Parathyroid adenoma (tissue), 2 donors: ENCODE measurements at regions not wholly inside any gene's neighbourhood (a gene's known extent, or its start where the extent isn't known, plus 50 kb on each side); places are given as distances from the start of the nearest gene placed in this dataset.

ENCODE experiments used
- H2AFZ ChIP-seq: fragments of 300-600 bp; sonication (generic); one replicate; pipeline ENCODE4 v1.7.0; 2017; ENCODE audit warnings: antibody characterized with exemption, mild to moderate bottlenecking
- H3K27ac ChIP-seq: fragments of 300-600 bp; sonication (generic); one replicate; pipeline ENCODE4 v1.7.0; 2017
- H3K27me3 ChIP-seq: fragments of 300-600 bp; sonication (generic); one replicate; pipeline ENCODE4 v1.7.0; 2017; ENCODE audit warnings: low read length; ENCODE audit not compliant: control insufficient read depth, insufficient read depth
- H3K36me3 ChIP-seq: fragments of 300-600 bp; sonication (generic); one replicate; pipeline ENCODE4 v1.7.0; 2017; ENCODE audit warnings: low read length; ENCODE audit not compliant: control insufficient read depth, insufficient read depth
- H3K4me1 ChIP-seq: fragments of 300-600 bp; sonication (generic); one replicate; pipeline ENCODE4 v1.7.0; 2017; ENCODE audit warnings: control low read depth
- H3K4me2 ChIP-seq: fragments of 300-600 bp; sonication (generic); one replicate; pipeline ENCODE4 v1.7.0; 2017; ENCODE audit warnings: low read length
- H3K4me3 ChIP-seq: fragments of 300-600 bp; sonication (generic); one replicate; pipeline ENCODE4 v1.7.0; 2017; ENCODE audit warnings: low read depth, low read length
- H3K79me2 ChIP-seq: fragments of 300-600 bp; sonication (generic); one replicate; pipeline ENCODE4 v1.7.0; 2017; ENCODE audit warnings: control low read depth
- H3K9ac ChIP-seq: fragments of 300-600 bp; sonication (generic); one replicate; pipeline ENCODE4 v1.7.0; 2017; ENCODE audit warnings: mild to moderate bottlenecking
- H3K9me3 ChIP-seq: fragments of 300-600 bp; sonication (generic); one replicate; pipeline ENCODE4 v1.7.0; 2017; ENCODE audit warnings: low read length; ENCODE audit not compliant: control insufficient read depth
- CTCF ChIP-seq: fragments of 300-600 bp; sonication (generic); IDR thresholded peaks from one replicate; pipeline ENCODE4 v1.7.0; 2017; ENCODE audit warnings: antibody characterized with exemption, mild to moderate bottlenecking
- donor health status: primary hyperparathyroidism.

GRCh38 chr7:121544238-121544637 is 148.1 kb upstream of the FAM3C start:
- no peaks in the 10 kb centered on the region for H3K36me3 ChIP-seq
- no peak overlapping the region for H3K27ac ChIP-seq
- TF ChIP-seq CTCF: no peak
- no peaks in the 10 kb centered on the region for H3K27me3 ChIP-seq
- no peak overlapping the region for H2AFZ ChIP-seq
- no peaks in the 10 kb centered on the region for H3K4me1 ChIP-seq
- H3K79me2 ChIP-seq: no peaks in the 10 kb centered on the region
- H3K4me2 ChIP-seq: no peak overlapping the region
- H3K9ac ChIP-seq: no peak overlapping the region
- H3K4me3 ChIP-seq: no peak overlapping the region
- no peaks in the 10 kb centered on the region for H3K9me3 ChIP-seq

GRCh38 chr7:121541457-121541856 is 145.3 kb upstream of the FAM3C start:
- no peak overlapping the region for H3K4me3 ChIP-seq
- no peak overlapping the region for H2AFZ ChIP-seq
- H3K9me3 ChIP-seq: no peaks in the 10 kb centered on the region
- no peak overlapping the region for H3K9ac ChIP-seq
- H3K27me3 ChIP-seq: no peaks in the 10 kb centered on the region
- no peaks in the 10 kb centered on the region for H3K79me2 ChIP-seq
- no peak overlapping the region for H3K27ac ChIP-seq
- H3K4me1 ChIP-seq: no peaks in the 10 kb centered on the region
- TF ChIP-seq CTCF: no peak
- H3K4me2 ChIP-seq: no peak overlapping the region
- no peaks in the 10 kb centered on the region for H3K36me3 ChIP-seq

GRCh38 chr7:121540138-121540537 is 144.0 kb upstream of the FAM3C start:
- no peaks in the 10 kb centered on the region for H3K36me3 ChIP-seq

GRCh38 chr7:121537031-121537430 is 140.9 kb upstream of the FAM3C start:
- no peak overlapping the region for H3K4me3 ChIP-seq
- H3K4me1 ChIP-seq: no peaks in the 10 kb centered on the region
- no peaks in the 10 kb centered on the region for H3K36me3 ChIP-seq
- H3K9ac ChIP-seq: no peak overlapping the region
- no peak overlapping the region for H3K27ac ChIP-seq
- H2AFZ ChIP-seq: no peak overlapping the region
- H3K27me3 ChIP-seq: no peaks in the 10 kb centered on the region
- H3K9me3 ChIP-seq: no peaks in the 10 kb centered on the region
- no peak for TF ChIP-seq CTCF
- H3K4me2 ChIP-seq: no peak overlapping the region
- H3K79me2 ChIP-seq: no peaks in the 10 kb centered on the region

More at GRCh38 chr7:121540138-121540537, 144.0 kb upstream of the FAM3C start:
- no peaks in the 10 kb centered on the region for H3K4me1 ChIP-seq
- H2AFZ ChIP-seq: no peak overlapping the region
- no peak overlapping the region for H3K4me3 ChIP-seq
- no peak for TF ChIP-seq CTCF
- no peak overlapping the region for H3K4me2 ChIP-seq
- H3K9me3 ChIP-seq: no peaks in the 10 kb centered on the region
- H3K9ac ChIP-seq: no peak overlapping the region
- no peak overlapping the region for H3K27ac ChIP-seq
- no peaks in the 10 kb centered on the region for H3K79me2 ChIP-seq
- H3K27me3 ChIP-seq: no peaks in the 10 kb centered on the region

GRCh38 chr7:121531175-121532070 is 135.3 kb upstream of the FAM3C start:
- no peak for TF ChIP-seq CTCF
- Histone ChIP-seq H3K79me2 (no peaks in the 10 kb centered on the region), H2AFZ (no peak overlapping the region), H3K4me3 (no peak overlapping the region), H3K4me2 (no peak overlapping the region), H3K4me1 (no peaks in the 10 kb centered on the region), H3K27me3 (no peaks in the 10 kb centered on the region), H3K9ac (no peak overlapping the region), H3K36me3 (no peaks in the 10 kb centered on the region), H3K27ac (no peak overlapping the region), H3K9me3 (no peaks in the 10 kb centered on the region)
